ENCODE measurements at regions not wholly inside any gene's neighbourhood (a gene's known extent, or its start where the extent isn't known, plus 50 kb on each side); places are given as distances from the start of the nearest gene placed in this dataset.

DNA sequence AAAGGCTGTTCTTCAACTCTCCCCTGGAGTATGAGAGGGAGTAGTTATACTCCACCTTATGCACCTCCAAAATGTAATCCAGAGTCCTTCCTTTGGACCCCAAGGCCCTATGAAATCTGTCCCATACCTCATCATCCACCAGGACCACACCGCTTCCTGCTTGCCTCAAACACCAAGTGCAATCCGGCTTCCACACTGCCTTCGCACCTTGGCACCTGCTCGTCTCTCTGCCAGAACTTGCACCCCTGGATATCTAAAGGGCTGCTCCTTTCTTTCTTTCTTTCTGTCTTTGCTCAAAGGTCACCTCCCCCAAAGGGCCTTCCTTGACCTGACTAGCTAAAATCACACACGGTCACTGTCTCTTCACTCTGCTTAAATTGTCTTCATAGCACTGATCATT, 63.9 kb upstream of the SHB start:
- Histone ChIP-seq H3K9me2 (replicated peaks; ENCODE audit: low read depth, low read length) (no peaks in the 10 kb centered on the region), H3K4me3 (ENCODE audit: low read length, poor library complexity, severe bottlenecking) (no peak overlapping the region), H2AFZ (ENCODE audit: low read length) (no peak overlapping the region), H3K79me2 (ENCODE audit: insufficient read depth, low read length) (no peaks in the 10 kb centered on the region), H4K20me1 (ENCODE audit: insufficient read depth, low read length, poor library complexity, severe bottlenecking) (no peaks in the 10 kb centered on the region), H3K9ac (ENCODE audit: low read depth, low read length, poor library complexity, severe bottlenecking) (no peak overlapping the region), H3F3A (ENCODE audit: low read depth) (no peaks in the 10 kb centered on the region), H3K9me3 (ENCODE audit: insufficient read depth, low read depth, low read length) (no peaks in the 10 kb centered on the region), H3K4me1 (ENCODE audit: insufficient read depth, low read length, poor library complexity, severe bottlenecking) (no peaks in the 10 kb centered on the region), H3K27me3 (ENCODE audit: insufficient read depth, low read length, poor library complexity, severe bottlenecking) (no peaks in the 10 kb centered on the region), H3K36me3 (ENCODE audit: insufficient read depth, low read length) (no peaks in the 10 kb centered on the region), H3K4me2 (ENCODE audit: low read depth, low read length, poor library complexity, severe bottlenecking) (no peak overlapping the region)
- TF ChIP-seq, protein P1, sequence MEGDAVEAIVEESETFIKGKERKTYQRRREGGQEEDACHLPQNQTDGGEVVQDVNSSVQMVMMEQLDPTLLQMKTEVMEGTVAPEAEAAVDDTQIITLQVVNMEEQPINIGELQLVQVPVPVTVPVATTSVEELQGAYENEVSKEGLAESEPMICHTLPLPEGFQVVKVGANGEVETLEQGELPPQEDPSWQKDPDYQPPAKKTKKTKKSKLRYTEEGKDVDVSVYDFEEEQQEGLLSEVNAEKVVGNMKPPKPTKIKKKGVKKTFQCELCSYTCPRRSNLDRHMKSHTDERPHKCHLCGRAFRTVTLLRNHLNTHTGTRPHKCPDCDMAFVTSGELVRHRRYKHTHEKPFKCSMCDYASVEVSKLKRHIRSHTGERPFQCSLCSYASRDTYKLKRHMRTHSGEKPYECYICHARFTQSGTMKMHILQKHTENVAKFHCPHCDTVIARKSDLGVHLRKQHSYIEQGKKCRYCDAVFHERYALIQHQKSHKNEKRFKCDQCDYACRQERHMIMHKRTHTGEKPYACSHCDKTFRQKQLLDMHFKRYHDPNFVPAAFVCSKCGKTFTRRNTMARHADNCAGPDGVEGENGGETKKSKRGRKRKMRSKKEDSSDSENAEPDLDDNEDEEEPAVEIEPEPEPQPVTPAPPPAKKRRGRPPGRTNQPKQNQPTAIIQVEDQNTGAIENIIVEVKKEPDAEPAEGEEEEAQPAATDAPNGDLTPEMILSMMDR (conservative IDR thresholded peaks at IDR 0.05; ENCODE audit: low read length), result no peak
- no peak for TF ChIP-seq EZH2phosphoT487 (IDR thresholded peaks at IDR 0.05; ENCODE audit: borderline replicate concordance)

DNA sequence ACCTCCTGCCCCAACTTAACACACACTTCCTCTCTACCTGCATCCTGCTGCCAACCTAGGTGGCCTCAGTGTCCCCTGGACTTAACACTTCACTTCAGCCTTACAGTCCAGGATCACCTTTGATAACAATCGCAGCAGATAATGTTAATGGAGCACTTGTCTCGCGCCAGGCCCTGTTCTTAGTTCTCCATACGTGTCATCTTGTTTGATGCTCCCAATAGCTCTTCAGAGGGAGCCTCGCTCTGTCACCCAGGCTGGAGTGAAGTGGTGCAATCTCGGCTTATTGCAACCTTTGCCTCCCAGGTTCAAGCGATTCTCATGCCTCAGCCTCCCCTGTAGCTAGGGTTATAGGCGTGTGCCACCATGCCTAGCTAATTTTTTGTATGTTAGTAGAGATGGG, 62.7 kb upstream of the SHB start:
- no peak for TF ChIP-seq EZH2phosphoT487 (IDR thresholded peaks at IDR 0.05; ENCODE audit: borderline replicate concordance)
- TF ChIP-seq, protein P1 (conservative IDR thresholded peaks at IDR 0.05; ENCODE audit: low read length), result no peak
- Histone ChIP-seq H3K79me2 (ENCODE audit: insufficient read depth, low read length) (no peaks in the 10 kb centered on the region), H3K4me2 (ENCODE audit: low read depth, low read length, poor library complexity, severe bottlenecking) (no peak overlapping the region), H3K36me3 (ENCODE audit: insufficient read depth, low read length) (no peaks in the 10 kb centered on the region), H3K27me3 (ENCODE audit: insufficient read depth, low read length, poor library complexity, severe bottlenecking) (no peaks in the 10 kb centered on the region), H3K9me2 (replicated peaks; ENCODE audit: low read depth, low read length) (no peaks in the 10 kb centered on the region), H4K20me1 (ENCODE audit: insufficient read depth, low read length, poor library complexity, severe bottlenecking) (no peaks in the 10 kb centered on the region), H2AFZ (ENCODE audit: low read length) (no peak overlapping the region), H3K4me1 (ENCODE audit: insufficient read depth, low read length, poor library complexity, severe bottlenecking) (no peaks in the 10 kb centered on the region), H3K9ac (ENCODE audit: low read depth, low read length, poor library complexity, severe bottlenecking) (no peak overlapping the region), H3K4me3 (ENCODE audit: low read length, poor library complexity, severe bottlenecking) (no peak overlapping the region), H3K9me3 (ENCODE audit: insufficient read depth, low read depth, low read length) (no peaks in the 10 kb centered on the region), H3F3A (ENCODE audit: low read depth) (no peaks in the 10 kb centered on the region)

DNA sequence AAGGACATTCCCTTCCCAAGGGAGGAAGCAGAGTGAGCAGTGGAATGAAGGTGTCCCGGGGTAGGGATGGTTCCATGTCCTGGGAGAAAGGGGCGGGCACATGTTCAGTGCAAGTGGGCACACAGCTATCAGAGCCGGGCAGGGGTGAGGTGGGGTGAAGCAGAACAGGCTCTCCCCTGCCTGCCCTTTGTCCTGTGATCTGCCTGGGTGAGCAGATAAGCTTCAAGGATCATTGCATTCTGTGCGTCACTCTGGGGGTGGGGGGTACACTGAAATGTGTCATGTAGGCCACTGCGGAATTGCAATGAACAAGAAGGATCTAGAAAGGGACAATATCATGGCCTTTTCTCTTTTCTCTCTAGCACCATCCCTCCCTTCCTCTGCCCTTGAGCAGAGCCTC, 61.7 kb upstream of the SHB start:
- H2AFZ ChIP-seq (ENCODE audit: low read length), result no peak overlapping the region
- H3K9me3 ChIP-seq (ENCODE audit: insufficient read depth, low read depth, low read length), result no peaks in the 10 kb centered on the region
- H3K36me3 ChIP-seq (ENCODE audit: insufficient read depth, low read length), result no peaks in the 10 kb centered on the region
- H4K20me1 ChIP-seq (ENCODE audit: insufficient read depth, low read length, poor library complexity, severe bottlenecking), result no peaks in the 10 kb centered on the region
- H3K9me2 ChIP-seq (replicated peaks; ENCODE audit: low read depth, low read length), result no peaks in the 10 kb centered on the region
- H3F3A ChIP-seq (ENCODE audit: low read depth), result no peaks in the 10 kb centered on the region
- no peak overlapping the region for H3K9ac ChIP-seq (ENCODE audit: low read depth, low read length, poor library complexity, severe bottlenecking)
- H3K4me3 ChIP-seq (ENCODE audit: low read length, poor library complexity, severe bottlenecking), result no peak overlapping the region
- H3K27me3 ChIP-seq (ENCODE audit: insufficient read depth, low read length, poor library complexity, severe bottlenecking), result no peaks in the 10 kb centered on the region
- H3K79me2 ChIP-seq (ENCODE audit: insufficient read depth, low read length), result no peaks in the 10 kb centered on the region
- no peaks in the 10 kb centered on the region for H3K4me1 ChIP-seq (ENCODE audit: insufficient read depth, low read length, poor library complexity, severe bottlenecking)
- TF ChIP-seq EZH2phosphoT487 (IDR thresholded peaks at IDR 0.05; ENCODE audit: borderline replicate concordance), result no peak
- TF ChIP-seq, protein P1 (conservative IDR thresholded peaks at IDR 0.05; ENCODE audit: low read length), result no peak
- H3K4me2 ChIP-seq (ENCODE audit: low read depth, low read length, poor library complexity, severe bottlenecking), result no peak overlapping the region

Data from Loucy (cell line).